B cell (primary cell): ENCODE measurements at regions not wholly inside any gene's neighbourhood (a gene's known extent, or its start where the extent isn't known, plus 50 kb on each side); places are given as distances from the start of the nearest gene placed in this dataset.

ENCODE experiments used
- ATAC-seq: fragments of 200-7000 bp; cut with Tn5 transposase; one replicate; pipeline ENCODE4 v1.10.0; 2021; ENCODE audit warnings: low read depth, mild to moderate bottlenecking, moderate number of reproducible peaks, moderate library complexity
- CTCF ChIA-PET: fragments of 350-600 bp; sonication (Branson Sonifier 250); formaldehyde crosslinking; loops from one replicate; lab custom pipeline; 2021; ENCODE audit warnings: antibody characterized with exemption, inconsistent platforms; lab: Charles Lee
- POLR2A ChIA-PET: fragments of 350-600 bp; sonication (Branson Sonifier 250); formaldehyde crosslinking; loops from one replicate; lab custom pipeline; 2021; ENCODE audit warnings: antibody characterized with exemption; lab: Charles Lee
- DNase-seq: peaks from one replicate; pipeline ENCODE4 v3.0.0; 2013
- H2AFZ ChIP-seq: 2 replicates; pipeline ENCODE4 v1.6.1; 2012; ENCODE audit warnings: mild to moderate bottlenecking, low read depth, low read length; ENCODE audit not compliant: insufficient read depth, poor library complexity, severe bottlenecking
- H3K27ac ChIP-seq, 2 donors: 1 replicate in 1 of 2; 2 replicates in 1 of 2; pipeline ENCODE4 v1.5.1; 2012 to 2013; ENCODE audit warnings: low read length in 2 of 2, mild to moderate bottlenecking in 2 of 2, moderate library complexity in 1 of 2
- H3K27me3 ChIP-seq, 4 experiments: fragments of 200-600 bp in 1 of 4; sonication (generic) in 1 of 4; replicated peaks in 1 of 4; 1 replicate in 2 of 4; 2 replicates in 2 of 4; pipeline versions ENCODE4 v1.6.1 to v1.7.0; 2013 to 2016; ENCODE audit warnings: low read length in 3 of 4, mild to moderate bottlenecking in 2 of 4, mixed read lengths in 1 of 4, moderate library complexity in 1 of 4; ENCODE audit not compliant: insufficient read depth in 4 of 4, control insufficient read depth in 3 of 4; ENCODE audit errors: control extremely low read depth in 1 of 4
- H3K36me3 ChIP-seq, 2 experiments: replicated peaks in 1 of 2; 1 replicate in 1 of 2; 2 replicates in 1 of 2; pipeline versions ENCODE4 v1.6.1 to v1.7.1; 2013; ENCODE audit warnings: low read length in 1 of 2; ENCODE audit not compliant: insufficient read depth in 2 of 2, control insufficient read depth in 1 of 2; ENCODE audit errors: control extremely low read depth in 1 of 2, extremely low read depth in 1 of 2
- H3K4me1 ChIP-seq, 2 donors: fragments of 200-600 bp in 1 of 2; sonication (generic) in 1 of 2; 1 replicate in 1 of 2; 2 replicates in 1 of 2; pipeline versions ENCODE4 v1.5.1 to v1.6.1; 2013 to 2017; ENCODE audit warnings: low read length in 2 of 2; ENCODE audit not compliant: control insufficient read depth in 2 of 2, insufficient read depth in 2 of 2
- H3K4me2 ChIP-seq: replicated peaks from 2 replicates; pipeline ENCODE3; 2012; ENCODE audit warnings: mild to moderate bottlenecking, low read depth, low read length; ENCODE audit not compliant: poor library complexity, severe bottlenecking
- H3K4me3 ChIP-seq, 5 experiments: fragments of 200-600 bp in 1 of 5; sonication (generic) in 1 of 5; 1 replicate in 3 of 5; 2 replicates in 2 of 5; pipeline versions ENCODE4 v1.5.1 to v1.7.0; 2011 to 2016; ENCODE audit warnings: low read length in 4 of 5, mild to moderate bottlenecking in 4 of 5, low read depth in 2 of 5, control low read depth in 1 of 5, moderate library complexity in 1 of 5; ENCODE audit not compliant: insufficient read depth in 1 of 5; ENCODE audit errors: control extremely low read depth in 1 of 5, extremely low read depth in 1 of 5
- H3K79me2 ChIP-seq: fragments of 200-600 bp; sonication (generic); one replicate; pipeline ENCODE4 v1.6.0; 2016; ENCODE audit warnings: low read length; ENCODE audit not compliant: control insufficient read depth, insufficient read depth
- H3K9ac ChIP-seq: fragments of 200-600 bp; sonication (generic); 2 replicates; pipeline ENCODE4 v1.6.1; 2017; ENCODE audit warnings: mild to moderate bottlenecking, low read length, moderate library complexity
- H3K9me3 ChIP-seq, 3 donors: one replicate each; pipeline versions ENCODE4 v1.6.1 to v1.7.1; 2013; ENCODE audit warnings: low read length in 2 of 3; ENCODE audit not compliant: control insufficient read depth in 2 of 3, insufficient read depth in 1 of 3; ENCODE audit errors: control extremely low read depth in 1 of 3
- H4K20me1 ChIP-seq: 2 replicates; pipeline ENCODE4 v1.6.0; 2012; ENCODE audit warnings: mild to moderate bottlenecking, low read length; ENCODE audit not compliant: insufficient read depth, control insufficient read depth, poor library complexity, severe bottlenecking
- H3K27ac Mint-ChIP-seq: one replicate; pipeline ENCODE4 v1.8.0; 2021; ENCODE audit warnings: mixed read lengths
- H3K27me3 Mint-ChIP-seq: one replicate; pipeline ENCODE4 v1.8.0; 2021; ENCODE audit warnings: mixed read lengths
- H3K4me1 Mint-ChIP-seq: one replicate; pipeline ENCODE4 v1.8.0; 2021; ENCODE audit warnings: mixed read lengths
- H3K4me3 Mint-ChIP-seq: one replicate; pipeline ENCODE4 v1.8.0; 2021; ENCODE audit warnings: mixed read lengths
- H3K9me3 Mint-ChIP-seq: one replicate; pipeline ENCODE4 v1.8.0; 2022; ENCODE audit warnings: mixed read lengths; ENCODE audit not compliant: insufficient read depth
- CTCF ChIP-seq: fragments of 200-600 bp; IDR thresholded peaks from one replicate; pipeline ENCODE4 v1.8.0; 2022; ENCODE audit warnings: antibody characterized with exemption, mild to moderate bottlenecking
- EZH2 ChIP-seq: IDR thresholded peaks from 2 replicates; pipeline ENCODE4 v1.6.1; 2012; ENCODE audit warnings: borderline replicate concordance, low read depth, mild to moderate bottlenecking, moderate library complexity, low read length; ENCODE audit not compliant: insufficient read depth, poor library complexity, severe bottlenecking
- WGBS: methylation state at CpG from one replicate; pipeline ENCODE4 v1.1.5; 2013; ENCODE audit warnings: missing lambda C conversion rate; ENCODE audit not compliant: insufficient coverage; 5-methylcytosine and 5-hydroxymethylcytosine counted together
- intact Hi-C: fragments of 100-400 bp; cut with micrococcal nuclease; formaldehyde crosslinking; loops from one replicate; pipeline ENCODE4 v1.10.0; 2022

GRCh38 chr14:71308671-71309070, 401.4 kb downstream of the PCNX1 start:
- intact Hi-C loops, result no loop called here
- WGBS, result no CpG with 5 or more reads among the region's 1 CpG
- Histone ChIP-seq H2AFZ (no peak overlapping the region), H3K9ac (no peak overlapping the region), H3K27me3 (peaks cover 0 to 7% (median 6%) of the 10 kb centered on the region in 4 experiments), H3K79me2 (no peaks in the 10 kb centered on the region), H3K4me1 (peaks cover 0 to 5% of the 10 kb centered on the region in 2 donors), H4K20me1 (no peaks in the 10 kb centered on the region), H3K27ac (no peak overlapping the region), H3K9me3 (peaks cover 1 to 14% (median 9%) of the 10 kb centered on the region in 3 donors), H3K4me3 (no peak overlapping the region), H3K36me3 (no peaks in the 10 kb centered on the region), H3K4me2 (no peak overlapping the region)
- ChIA-PET POLR2A (no interaction called here), CTCF (interaction anchor here (1.3 kb wide), 1 partner anchor 96 kb away, joined by 3 read pairs; no protein-coding TSS in a partner anchor)
- peaks cover 34% of the 10 kb centered on the region for H3K27me3 Mint-ChIP-seq
- peaks cover 13% of the 10 kb centered on the region for H3K9me3 Mint-ChIP-seq
- DNase-seq (no peak), ATAC-seq (no peak)
- no peak overlapping the region for H3K4me3 Mint-ChIP-seq
- no peak overlapping the region for H3K27ac Mint-ChIP-seq
- TF ChIP-seq CTCF, result no peak
- TF ChIP-seq EZH2, result no peak
- H3K4me1 Mint-ChIP-seq, result no peaks in the 10 kb centered on the region

GRCh38 chr14:71309756-71310155, 402.5 kb downstream of the PCNX1 start:
- H3K27ac ChIP-seq, result no peak overlapping the region
- Mint-ChIP-seq H3K27ac (no peak overlapping the region), H3K9me3 (peaks cover 11% of the 10 kb centered on the region), H3K4me1 (no peaks in the 10 kb centered on the region), H3K27me3 (peaks cover 32% of the 10 kb centered on the region), H3K4me3 (no peak overlapping the region)
- ChIA-PET POLR2A (no interaction called here), CTCF (interaction anchor here (1.3 to 1.4 kb wide), 2 partner anchors 95 to 231 kb away, joined by 3 read pairs; no protein-coding TSS in a partner anchor)
- no peak for DNase-seq
- H3K9me3 ChIP-seq, result peaks cover 1 to 10% (median 1%) of the 10 kb centered on the region in 3 donors
- peaks cover 0 to 5% of the 10 kb centered on the region in 2 donors for H3K4me1 ChIP-seq
- no peak overlapping the region for H3K9ac ChIP-seq
- no peak overlapping the region for H2AFZ ChIP-seq
- ATAC-seq, result no peak
- intact Hi-C loops, result loop anchor here (10.0 kb wide), 1 partner anchor 195 kb away; no protein-coding TSS in a partner anchor
- H4K20me1 ChIP-seq, result no peaks in the 10 kb centered on the region
- H3K4me3 ChIP-seq, result no peak overlapping the region
- H3K27me3 ChIP-seq, result peaks cover 0 to 7% (median 6%) of the 10 kb centered on the region in 4 experiments
- no peaks in the 10 kb centered on the region for H3K36me3 ChIP-seq
- 57% methylated on average over 1 of the region's 2 CpGs for WGBS
- H3K4me2 ChIP-seq, result no peak overlapping the region
- H3K79me2 ChIP-seq, result no peaks in the 10 kb centered on the region
- no peak for TF ChIP-seq EZH2
- TF ChIP-seq CTCF, result no peak
